ENCODE measurements at regions not wholly inside any gene's neighbourhood (a gene's known extent, or its start where the extent isn't known, plus 50 kb on each side); places are given as distances from the start of the nearest gene placed in this dataset.

GRCh38 chr2:16021611-16022363 is 81.4 kb downstream of the MYCN start:
- no peak for TF ChIP-seq CTCF (IDR thresholded peaks at IDR 0.05)
- TF ChIP-seq ZFX (IDR thresholded peaks at IDR 0.05; ENCODE audit: borderline replicate concordance) = no peak
- no peak overlapping the region for H3K27ac ChIP-seq

- no peak overlapping the region for H3K27ac ChIP-seq
- TF ChIP-seq CTCF (IDR thresholded peaks at IDR 0.05) (no peak), ZFX (IDR thresholded peaks at IDR 0.05; ENCODE audit: borderline replicate concordance) (no peak)
These were observed 80.1 kb downstream of the MYCN start for GRCh38 chr2:16020389-16021008.

GRCh38 chr2:16019617-16020351 is 79.4 kb downstream of the MYCN start:
- no peak overlapping the region for H3K27ac ChIP-seq
- TF ChIP-seq CTCF (IDR thresholded peaks at IDR 0.05) (no peak), ZFX (IDR thresholded peaks at IDR 0.05; ENCODE audit: borderline replicate concordance) (no peak)

- no peak for TF ChIP-seq CTCF (IDR thresholded peaks at IDR 0.05)
- no peak for TF ChIP-seq ZFX (IDR thresholded peaks at IDR 0.05; ENCODE audit: borderline replicate concordance)
- no peak overlapping the region for H3K27ac ChIP-seq
These were observed 78.7 kb downstream of the MYCN start for GRCh38 chr2:16019060-16019480.

- TF ChIP-seq ZFX (IDR thresholded peaks at IDR 0.05; ENCODE audit: borderline replicate concordance) (no peak), CTCF (IDR thresholded peaks at IDR 0.05) (no peak)
- H3K27ac ChIP-seq = no peak overlapping the region
These were observed 78.1 kb downstream of the MYCN start for GRCh38 chr2:16018277-16019059.

GRCh38 chr2:16016282-16016681 is 75.9 kb downstream of the MYCN start:
- no peak overlapping the region for H3K27ac ChIP-seq
- TF ChIP-seq CTCF (IDR thresholded peaks at IDR 0.05) (no peak), ZFX (IDR thresholded peaks at IDR 0.05; ENCODE audit: borderline replicate concordance) (no peak)

All from 22Rv1 (cell line).